Left ventricle myocardium inferior (tissue), 1 donor: ENCODE measurements at regions not wholly inside any gene's neighbourhood (a gene's known extent, or its start where the extent isn't known, plus 50 kb on each side); places are given as distances from the start of the nearest gene placed in this dataset.

ENCODE experiments used
- DNase-seq: peaks from one replicate; pipeline ENCODE4 v3.0.0-alpha.2; 2020
- H3K27ac ChIP-seq: fragments of 200-600 bp; replicated peaks from 2 replicates; pipeline ENCODE4 v1.8.0; 2021
- H3K27me3 ChIP-seq: fragments of 200-600 bp; 2 replicates; pipeline ENCODE4 v1.8.0; 2021; ENCODE audit warnings: low read depth
- H3K36me3 ChIP-seq: fragments of 200-600 bp; 2 replicates; pipeline ENCODE4 v1.8.0; 2021
- H3K4me1 ChIP-seq: fragments of 200-600 bp; 2 replicates; pipeline ENCODE4 v1.8.0; 2021
- H3K4me3 ChIP-seq: fragments of 200-600 bp; 2 replicates; pipeline ENCODE4 v1.8.0; 2021; ENCODE audit warnings: mild to moderate bottlenecking, moderate library complexity
- H3K9me3 ChIP-seq: fragments of 200-600 bp; replicated peaks from 2 replicates; pipeline ENCODE4 v1.8.0; 2021
- intact Hi-C: fragments of 100-400 bp; cut with micrococcal nuclease; formaldehyde crosslinking; loops from one replicate; pipeline ENCODE4 v1.11.0; 2022
- TF ChIP-seq, protein P1 (sequence below): fragments of 200-600 bp; IDR thresholded peaks from 2 replicates; pipeline ENCODE4 v1.8.0; 2021; ENCODE audit warnings: antibody characterized with exemption, mild to moderate bottlenecking, borderline replicate concordance
- donor health status: DM: no; HTN: yes; CAD: no; lungs with severe emphysema.

DNA sequence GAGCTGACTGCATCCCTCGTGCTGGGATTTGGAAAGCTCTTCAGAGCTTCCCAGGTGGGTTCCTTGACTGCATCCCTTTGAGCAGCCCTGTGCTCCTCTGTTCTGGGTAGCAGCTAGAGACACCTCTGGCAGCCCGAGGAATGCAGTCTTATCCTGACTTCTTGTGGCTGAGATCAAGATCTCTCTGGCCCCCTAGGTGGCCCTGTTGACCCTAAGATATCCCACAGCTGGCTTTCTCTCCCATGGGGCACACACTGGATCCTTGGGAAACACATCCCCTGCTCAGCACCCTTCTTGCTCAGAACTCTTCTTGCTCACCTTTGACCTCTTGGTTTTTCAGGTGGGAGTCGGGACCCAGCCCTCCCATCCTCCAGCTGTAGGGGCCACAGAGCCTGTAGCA lies 237.2 kb downstream of the TSN start:
- Histone ChIP-seq H3K27me3 (peaks cover 30% of the 10 kb centered on the region), H3K36me3 (no peaks in the 10 kb centered on the region), H3K4me3 (no peak overlapping the region), H3K9me3 (peaks cover 12% of the 10 kb centered on the region), H3K4me1 (no peaks in the 10 kb centered on the region), H3K27ac (no peak overlapping the region)
- intact Hi-C loops = no loop called here
- DNase-seq = no peak
- TF ChIP-seq, protein P1, sequence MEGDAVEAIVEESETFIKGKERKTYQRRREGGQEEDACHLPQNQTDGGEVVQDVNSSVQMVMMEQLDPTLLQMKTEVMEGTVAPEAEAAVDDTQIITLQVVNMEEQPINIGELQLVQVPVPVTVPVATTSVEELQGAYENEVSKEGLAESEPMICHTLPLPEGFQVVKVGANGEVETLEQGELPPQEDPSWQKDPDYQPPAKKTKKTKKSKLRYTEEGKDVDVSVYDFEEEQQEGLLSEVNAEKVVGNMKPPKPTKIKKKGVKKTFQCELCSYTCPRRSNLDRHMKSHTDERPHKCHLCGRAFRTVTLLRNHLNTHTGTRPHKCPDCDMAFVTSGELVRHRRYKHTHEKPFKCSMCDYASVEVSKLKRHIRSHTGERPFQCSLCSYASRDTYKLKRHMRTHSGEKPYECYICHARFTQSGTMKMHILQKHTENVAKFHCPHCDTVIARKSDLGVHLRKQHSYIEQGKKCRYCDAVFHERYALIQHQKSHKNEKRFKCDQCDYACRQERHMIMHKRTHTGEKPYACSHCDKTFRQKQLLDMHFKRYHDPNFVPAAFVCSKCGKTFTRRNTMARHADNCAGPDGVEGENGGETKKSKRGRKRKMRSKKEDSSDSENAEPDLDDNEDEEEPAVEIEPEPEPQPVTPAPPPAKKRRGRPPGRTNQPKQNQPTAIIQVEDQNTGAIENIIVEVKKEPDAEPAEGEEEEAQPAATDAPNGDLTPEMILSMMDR = no peak

DNA sequence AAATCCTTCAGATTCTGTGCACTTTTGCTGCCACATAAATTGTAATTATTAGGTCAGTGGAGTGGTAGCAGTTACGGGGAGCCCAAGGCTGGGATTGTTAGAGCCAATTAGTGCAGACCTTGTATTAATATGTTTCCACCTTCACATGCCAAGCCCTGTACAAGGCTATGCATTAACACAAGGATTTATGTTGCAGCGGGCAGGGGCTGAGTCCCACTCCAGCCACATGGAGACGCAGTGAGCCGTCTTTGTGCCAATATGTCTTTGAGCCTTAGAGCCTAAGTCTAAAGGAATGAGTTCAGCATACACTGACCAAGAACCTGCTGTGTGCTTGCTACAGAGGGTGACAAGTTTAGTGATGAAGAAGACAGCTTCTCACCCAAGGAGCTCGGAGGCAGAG lies 238.2 kb downstream of the TSN start:
- peaks cover 4% of the 10 kb centered on the region for H3K9me3 ChIP-seq
- intact Hi-C loops = no loop called here
- DNase-seq = no peak
- H3K27me3 ChIP-seq = peaks cover 30% of the 10 kb centered on the region
- TF ChIP-seq, protein P1 = no peak
- no peaks in the 10 kb centered on the region for H3K4me1 ChIP-seq
- H3K4me3 ChIP-seq = no peak overlapping the region
- H3K27ac ChIP-seq = no peak overlapping the region
- no peaks in the 10 kb centered on the region for H3K36me3 ChIP-seq

DNA sequence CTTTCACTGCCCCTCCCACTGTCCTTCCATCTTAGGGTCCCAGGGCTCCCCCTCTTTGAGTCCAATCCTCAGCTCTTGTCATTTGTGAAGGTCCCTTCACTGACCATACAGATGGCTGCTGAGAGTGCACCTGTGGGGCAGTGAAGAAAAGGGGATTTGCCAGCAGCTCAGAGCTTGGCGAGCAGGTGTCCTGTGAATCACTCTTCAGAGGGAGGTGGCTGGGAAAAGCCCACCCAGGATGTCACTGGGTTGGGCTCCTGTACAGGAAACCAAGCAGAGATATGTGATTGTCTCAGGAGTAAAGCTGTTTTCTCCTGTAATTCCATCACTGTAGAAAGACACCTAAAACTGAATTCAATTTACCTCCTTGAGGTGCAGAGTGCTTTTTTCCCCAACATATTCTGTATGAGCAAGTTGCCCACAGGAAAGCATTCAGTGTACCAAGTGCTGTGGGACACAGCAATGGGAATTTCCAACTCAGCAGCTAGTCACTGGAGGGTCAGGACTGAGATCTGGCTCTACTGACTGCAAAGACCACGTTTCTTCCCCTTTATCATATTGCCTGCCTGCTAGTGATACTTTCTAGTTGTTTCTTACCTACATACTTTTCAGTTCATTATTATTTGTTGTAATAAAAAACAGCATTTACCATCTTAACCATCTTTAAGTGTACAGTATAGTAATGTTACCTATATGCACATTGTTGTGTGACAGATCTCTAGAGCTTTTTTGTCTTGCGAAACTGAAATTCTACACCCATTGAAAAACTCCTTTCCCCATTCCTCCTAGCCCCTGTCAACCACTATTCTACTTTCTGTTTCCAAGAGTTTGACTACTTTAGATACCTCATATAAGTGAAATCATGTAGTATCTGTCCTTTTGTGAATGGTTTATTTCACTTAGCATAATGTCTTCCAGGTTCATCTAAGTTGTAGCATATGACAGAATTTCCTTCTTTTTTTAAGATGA lies 239.1 kb downstream of the TSN start:
- TF ChIP-seq, protein P1 = no peak

DNA sequence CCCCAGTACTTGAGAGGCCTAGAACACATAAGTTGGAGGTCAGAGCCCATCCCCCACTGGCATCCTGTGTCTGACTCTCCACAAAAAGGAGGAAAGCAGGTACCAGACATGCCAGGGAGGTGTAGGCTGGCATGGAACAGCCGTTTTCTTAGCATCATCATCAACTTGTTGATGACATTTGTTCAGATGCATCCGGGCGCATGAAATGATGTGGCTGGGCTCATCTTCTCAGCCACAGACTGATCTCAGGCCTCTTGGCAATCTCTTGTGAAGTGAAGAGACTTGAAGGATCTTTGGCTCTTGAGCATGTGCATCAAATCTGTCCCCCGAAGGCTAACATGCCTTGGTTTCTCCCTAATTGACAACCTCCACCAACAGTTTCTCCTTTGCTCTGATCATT lies 243.3 kb downstream of the TSN start:
- peaks cover 5% of the 10 kb centered on the region for H3K4me1 ChIP-seq
- H3K27ac ChIP-seq = no peak overlapping the region
- TF ChIP-seq, protein P1 = no peak
- no peaks in the 10 kb centered on the region for H3K9me3 ChIP-seq
- H3K4me3 ChIP-seq = no peak overlapping the region
- no peaks in the 10 kb centered on the region for H3K36me3 ChIP-seq
- intact Hi-C loops = no loop called here
- no peak for DNase-seq
- peaks cover 37% of the 10 kb centered on the region for H3K27me3 ChIP-seq

More for the DNA sequence above, 239.1 kb downstream of the TSN start:
- no peak overlapping the region for H3K4me3 ChIP-seq
- intact Hi-C loops = no loop called here
- no peak for DNase-seq
- H3K9me3 ChIP-seq = no peaks in the 10 kb centered on the region
- H3K36me3 ChIP-seq = no peaks in the 10 kb centered on the region
- H3K4me1 ChIP-seq = peaks cover 5% of the 10 kb centered on the region
- peaks cover 30% of the 10 kb centered on the region for H3K27me3 ChIP-seq
- H3K27ac ChIP-seq = no peak overlapping the region

DNA sequence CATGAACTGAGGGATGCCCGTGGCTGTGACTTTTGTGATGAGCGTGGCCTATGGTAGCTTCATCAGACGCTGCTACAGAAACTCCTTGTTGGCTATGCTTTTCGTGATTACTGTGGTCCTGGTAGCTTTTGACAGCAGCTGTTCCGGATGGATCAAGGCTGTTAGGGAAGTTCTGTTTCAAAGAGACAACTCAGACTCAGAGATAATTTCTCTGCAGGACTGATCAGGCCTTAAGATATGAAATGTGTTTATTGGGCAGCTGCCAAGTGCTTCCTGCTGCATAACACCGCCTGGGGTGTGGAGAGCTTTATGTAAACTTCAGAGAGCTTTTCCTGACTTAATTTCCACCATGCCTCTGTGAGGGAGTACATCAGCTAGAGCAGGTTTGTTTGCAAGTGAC lies 243.8 kb downstream of the TSN start:
- Histone ChIP-seq H3K27me3 (peaks cover 33% of the 10 kb centered on the region), H3K27ac (no peak overlapping the region), H3K4me3 (no peak overlapping the region), H3K9me3 (no peaks in the 10 kb centered on the region), H3K4me1 (peaks cover 5% of the 10 kb centered on the region), H3K36me3 (no peaks in the 10 kb centered on the region)
- TF ChIP-seq, protein P1 = no peak
- DNase-seq = no peak
- intact Hi-C loops = no loop called here
